ENCODE measurements at regions not wholly inside any gene's neighbourhood (a gene's known extent, or its start where the extent isn't known, plus 50 kb on each side); places are given as distances from the start of the nearest gene placed in this dataset.

GRCh38 chr1:30200161-30200560 lies 523.2 kb downstream of the MATN1 start:
- Histone ChIP-seq H3K36me3 (ENCODE audit: insufficient read depth, low read length) (no peaks in the 10 kb centered on the region), H3K9me3 (ENCODE audit: insufficient read depth, low read depth, low read length) (peaks cover 5% of the 10 kb centered on the region; the same call in 1 of the 2 replicates), H2AFZ (ENCODE audit: low read length) (no peak overlapping the region), H3K9me2 (replicated peaks; ENCODE audit: low read depth, low read length) (no peaks in the 10 kb centered on the region), H3K4me3 (ENCODE audit: low read length, poor library complexity, severe bottlenecking) (no peak overlapping the region), H3K4me2 (ENCODE audit: low read depth, low read length, poor library complexity, severe bottlenecking) (no peak overlapping the region), H3K9ac (ENCODE audit: low read depth, low read length, poor library complexity, severe bottlenecking) (no peak overlapping the region), H3K79me2 (ENCODE audit: insufficient read depth, low read length) (no peaks in the 10 kb centered on the region), H4K20me1 (ENCODE audit: insufficient read depth, low read length, poor library complexity, severe bottlenecking) (no peaks in the 10 kb centered on the region), H3K4me1 (ENCODE audit: insufficient read depth, low read length, poor library complexity, severe bottlenecking) (no peaks in the 10 kb centered on the region), H3F3A (ENCODE audit: low read depth) (no peaks in the 10 kb centered on the region), H3K27me3 (ENCODE audit: insufficient read depth, low read length, poor library complexity, severe bottlenecking) (no peaks in the 10 kb centered on the region)
- no peak for TF ChIP-seq EZH2phosphoT487 (IDR thresholded peaks at IDR 0.05; ENCODE audit: borderline replicate concordance)
- TF ChIP-seq CTCF (conservative IDR thresholded peaks at IDR 0.05; ENCODE audit: low read length), result no peak

- H3F3A ChIP-seq (ENCODE audit: low read depth), result no peaks in the 10 kb centered on the region
- H3K9ac ChIP-seq (ENCODE audit: low read depth, low read length, poor library complexity, severe bottlenecking), result no peak overlapping the region
- H3K27me3 ChIP-seq (ENCODE audit: insufficient read depth, low read length, poor library complexity, severe bottlenecking), result no peaks in the 10 kb centered on the region
- H4K20me1 ChIP-seq (ENCODE audit: insufficient read depth, low read length, poor library complexity, severe bottlenecking), result no peaks in the 10 kb centered on the region
- H3K36me3 ChIP-seq (ENCODE audit: insufficient read depth, low read length), result no peaks in the 10 kb centered on the region
- no peaks in the 10 kb centered on the region for H3K9me2 ChIP-seq (replicated peaks; ENCODE audit: low read depth, low read length)
- H2AFZ ChIP-seq (ENCODE audit: low read length), result no peak overlapping the region
- H3K4me3 ChIP-seq (ENCODE audit: low read length, poor library complexity, severe bottlenecking), result no peak overlapping the region
- peaks cover 5% of the 10 kb centered on the region; the same call in 1 of the 2 replicates for H3K9me3 ChIP-seq (ENCODE audit: insufficient read depth, low read depth, low read length)
- H3K4me2 ChIP-seq (ENCODE audit: low read depth, low read length, poor library complexity, severe bottlenecking), result no peak overlapping the region
- no peaks in the 10 kb centered on the region for H3K4me1 ChIP-seq (ENCODE audit: insufficient read depth, low read length, poor library complexity, severe bottlenecking)
- TF ChIP-seq EZH2phosphoT487 (IDR thresholded peaks at IDR 0.05; ENCODE audit: borderline replicate concordance), result no peak
- TF ChIP-seq CTCF (conservative IDR thresholded peaks at IDR 0.05; ENCODE audit: low read length), result no peak
- no peaks in the 10 kb centered on the region for H3K79me2 ChIP-seq (ENCODE audit: insufficient read depth, low read length)
Measured at GRCh38 chr1:30199563-30199962, 523.8 kb downstream of the MATN1 start.

- TF ChIP-seq CTCF (conservative IDR thresholded peaks at IDR 0.05; ENCODE audit: low read length), result no peak
- no peak for TF ChIP-seq EZH2phosphoT487 (IDR thresholded peaks at IDR 0.05; ENCODE audit: borderline replicate concordance)
- H3K27me3 ChIP-seq (ENCODE audit: insufficient read depth, low read length, poor library complexity, severe bottlenecking), result no peaks in the 10 kb centered on the region
Measured at GRCh38 chr1:30198795-30199403, 524.5 kb downstream of the MATN1 start.

More at GRCh38 chr1:30198795-30199403, 524.5 kb downstream of the MATN1 start:
- Histone ChIP-seq H3K4me3 (ENCODE audit: low read length, poor library complexity, severe bottlenecking) (no peak overlapping the region), H3K36me3 (ENCODE audit: insufficient read depth, low read length) (no peaks in the 10 kb centered on the region), H3K9me2 (replicated peaks; ENCODE audit: low read depth, low read length) (no peaks in the 10 kb centered on the region), H3K79me2 (ENCODE audit: insufficient read depth, low read length) (no peaks in the 10 kb centered on the region), H3K4me1 (ENCODE audit: insufficient read depth, low read length, poor library complexity, severe bottlenecking) (no peaks in the 10 kb centered on the region), H2AFZ (ENCODE audit: low read length) (no peak overlapping the region), H3K4me2 (ENCODE audit: low read depth, low read length, poor library complexity, severe bottlenecking) (no peak overlapping the region), H3F3A (ENCODE audit: low read depth) (no peaks in the 10 kb centered on the region), H4K20me1 (ENCODE audit: insufficient read depth, low read length, poor library complexity, severe bottlenecking) (no peaks in the 10 kb centered on the region), H3K9ac (ENCODE audit: low read depth, low read length, poor library complexity, severe bottlenecking) (no peak overlapping the region), H3K9me3 (ENCODE audit: insufficient read depth, low read depth, low read length) (peaks cover 5% of the 10 kb centered on the region; the same call in 1 of the 2 replicates)
